GM19455 (cell line): ENCODE measurements at regions not wholly inside any gene's neighbourhood (a gene's known extent, or its start where the extent isn't known, plus 50 kb on each side); places are given as distances from the start of the nearest gene placed in this dataset.
"Not testable (repeated sequence)": the region's sequence is repeated elsewhere in the genome, so short reads cannot be mapped to it uniquely, and the experiment has no call there.

Source experiments
- ATAC-seq: cut with Tn5 transposase; IDR thresholded peaks from one replicate; pipeline ENCODE4 v1.9.1; 2021; ENCODE audit not compliant: unreplicated experiment

GRCh38 chr13:79935121-79935520, 405.8 kb downstream of the SPRY2 start:
- no peak for ATAC-seq

DNA sequence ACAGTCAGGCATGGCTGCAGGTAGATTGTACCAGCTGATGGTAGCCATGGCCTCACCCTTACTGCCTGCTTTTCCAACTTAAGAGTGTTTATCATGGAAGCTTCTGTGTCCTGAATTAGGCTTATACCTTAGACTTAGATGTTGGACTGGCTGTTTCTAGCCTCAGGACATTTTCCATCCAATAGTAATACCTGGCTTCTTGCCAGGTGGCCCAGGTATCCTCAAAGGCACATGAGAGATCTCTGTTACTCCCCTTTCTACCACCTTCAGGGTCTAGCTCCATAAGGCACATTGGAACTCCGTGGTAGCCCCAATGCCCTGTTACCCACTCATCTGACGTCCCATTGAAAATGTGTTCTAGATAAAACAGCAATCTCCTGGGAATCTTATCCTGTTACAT, 407.5 kb downstream of the SPRY2 start:
- ATAC-seq = no peak

GRCh38 chr13:79932556-79932955, 408.4 kb downstream of the SPRY2 start:
- ATAC-seq = no peak

DNA sequence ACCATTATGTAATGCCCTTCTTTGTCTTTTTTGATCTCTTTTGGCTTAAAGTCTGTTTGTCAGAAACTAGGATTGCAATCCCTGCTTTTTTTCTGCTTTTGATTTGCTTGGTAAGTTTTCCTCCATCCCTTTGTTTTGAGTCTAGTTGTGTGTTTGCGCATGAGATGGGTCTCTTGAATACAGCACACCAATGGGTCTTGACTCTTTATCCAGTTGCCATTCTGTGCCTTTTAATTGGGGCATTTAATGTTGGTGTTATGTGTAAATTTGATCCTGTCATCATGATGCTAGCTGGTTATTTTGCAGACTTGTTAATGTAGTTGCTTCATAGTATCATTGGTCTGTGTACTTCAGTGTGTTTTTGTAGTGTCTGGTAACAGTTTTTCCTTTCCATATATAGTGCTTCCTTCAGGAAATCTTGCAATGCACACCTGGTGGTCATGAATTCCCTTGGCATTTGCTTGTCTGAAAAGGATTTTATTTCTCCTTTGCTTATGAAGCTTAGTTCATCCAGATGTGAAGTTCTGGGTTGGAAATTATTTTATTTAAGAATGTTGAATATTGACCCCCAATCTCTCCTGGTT, 416.9 kb downstream of the SPRY2 start:
- ATAC-seq = not testable (repeated sequence)

- ATAC-seq = no peak
Observed at GRCh38 chr13:79919091-79919490, 421.8 kb downstream of the SPRY2 start.

GRCh38 chr13:79918620-79919019, 422.3 kb downstream of the SPRY2 start:
- no peak for ATAC-seq

DNA sequence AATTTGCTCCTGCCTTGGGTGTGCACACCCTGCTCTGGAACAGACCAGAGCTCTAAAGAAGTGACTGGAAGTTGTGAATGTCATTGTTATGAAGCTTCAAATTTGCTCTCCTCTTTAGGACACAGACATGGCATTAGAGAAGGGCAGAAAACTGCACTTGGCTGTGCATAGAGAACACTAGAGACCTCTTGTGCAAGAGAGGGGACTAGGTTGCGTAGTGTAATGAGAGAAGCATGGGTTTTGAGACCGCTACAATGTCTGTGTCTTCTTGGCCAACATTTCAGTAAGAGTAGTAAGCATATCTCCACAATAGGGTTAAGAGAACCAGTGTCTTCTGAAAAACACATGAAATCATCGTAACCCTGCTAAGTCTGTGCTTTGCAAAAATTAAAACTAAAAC, 423.3 kb downstream of the SPRY2 start:
- no peak for ATAC-seq

DNA sequence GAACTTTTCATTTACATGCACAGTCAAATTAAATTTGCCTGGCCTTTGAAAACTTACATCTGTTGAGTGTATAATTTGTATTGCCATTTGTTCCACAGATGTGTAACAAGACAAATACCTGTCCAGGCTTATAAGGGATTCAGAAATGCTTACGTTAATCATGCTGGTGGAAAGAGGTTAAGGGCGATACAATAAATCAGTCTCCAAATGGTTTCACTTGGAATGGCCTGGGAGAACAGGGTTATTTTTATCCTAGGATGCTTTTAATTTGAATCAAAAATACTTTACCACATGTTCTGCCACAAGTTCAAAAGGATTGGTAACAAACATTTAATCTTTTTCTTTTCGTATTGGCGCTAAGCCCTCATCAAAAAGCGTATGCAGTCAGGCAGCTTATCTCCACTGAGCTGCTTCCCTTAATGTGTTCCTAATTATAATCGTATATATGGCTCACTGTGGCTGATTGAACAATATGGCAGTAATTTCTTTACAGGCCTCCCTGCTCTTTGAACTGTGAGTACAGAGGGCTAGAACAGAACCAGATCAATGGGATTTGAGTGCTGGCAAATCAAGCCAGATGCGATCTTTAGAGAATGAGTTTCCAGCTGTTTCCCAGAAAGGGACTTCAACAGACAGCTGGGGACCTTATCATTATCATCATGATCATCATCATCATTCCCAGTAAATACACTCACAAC, 425.7 kb downstream of the SPRY2 start:
- ATAC-seq = no peak

- ATAC-seq = no peak
Observed at GRCh38 chr13:79913141-79913827, 427.6 kb downstream of the SPRY2 start.

GRCh38 chr13:79912403-79912802, 428.5 kb downstream of the SPRY2 start:
- no peak for ATAC-seq

- ATAC-seq = no peak
Observed at GRCh38 chr13:79910875-79911540, 429.9 kb downstream of the SPRY2 start.

GRCh38 chr13:79909644-79910043, 428.7 kb downstream of the NDFIP2 start:
- ATAC-seq = no peak

- no peak for ATAC-seq
Observed at GRCh38 chr13:79908381-79908780, 427.4 kb downstream of the NDFIP2 start.

- no peak for ATAC-seq
Observed at GRCh38 chr13:79907527-79907926, 426.6 kb downstream of the NDFIP2 start.

GRCh38 chr13:79906345-79906744, 425.4 kb downstream of the NDFIP2 start:
- no peak for ATAC-seq

- no peak for ATAC-seq
Observed at GRCh38 chr13:79905018-79905417, 424.1 kb downstream of the NDFIP2 start.

DNA sequence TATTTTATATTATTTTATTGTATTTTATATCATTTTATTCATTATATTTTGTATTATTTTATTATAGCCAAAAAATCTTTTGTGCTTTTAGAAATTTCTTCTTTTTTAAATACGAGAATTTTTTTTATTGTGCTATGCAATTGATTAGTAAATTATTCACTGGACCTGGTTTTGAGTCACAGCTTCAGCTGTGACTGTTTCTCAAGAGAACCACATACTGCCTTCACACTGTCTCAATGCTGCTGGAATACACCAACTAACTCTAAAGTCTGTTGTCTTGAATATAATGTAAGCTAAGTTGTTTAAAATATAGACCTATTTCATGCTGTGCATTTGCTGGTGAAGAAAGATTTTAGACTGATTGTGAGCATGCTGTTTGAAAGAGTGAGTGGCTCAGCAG, 423.6 kb downstream of the NDFIP2 start:
- no peak for ATAC-seq

- ATAC-seq = no peak
Observed at GRCh38 chr13:79901336-79901735, 420.4 kb downstream of the NDFIP2 start.

GRCh38 chr13:79900356-79900755, 419.4 kb downstream of the NDFIP2 start:
- ATAC-seq = no peak

DNA sequence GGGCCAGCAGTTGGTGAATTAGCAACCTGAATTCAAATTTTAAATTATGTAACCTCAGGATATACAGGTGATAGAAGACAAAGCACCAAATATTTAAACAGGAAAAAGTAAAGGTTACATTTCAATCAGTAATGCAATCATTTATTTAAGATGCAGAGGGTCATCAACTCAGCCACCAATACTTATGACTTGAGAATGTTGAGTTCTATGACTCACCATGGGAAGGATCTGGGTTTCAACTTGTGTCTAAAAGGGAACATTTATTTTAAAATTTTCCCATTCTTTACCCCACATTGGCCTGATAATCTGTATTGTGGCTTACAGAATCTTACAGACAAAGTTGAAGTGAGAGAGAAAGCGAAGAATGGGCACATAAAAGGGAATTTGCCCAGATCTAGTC, 418.0 kb downstream of the NDFIP2 start:
- no peak for ATAC-seq

DNA sequence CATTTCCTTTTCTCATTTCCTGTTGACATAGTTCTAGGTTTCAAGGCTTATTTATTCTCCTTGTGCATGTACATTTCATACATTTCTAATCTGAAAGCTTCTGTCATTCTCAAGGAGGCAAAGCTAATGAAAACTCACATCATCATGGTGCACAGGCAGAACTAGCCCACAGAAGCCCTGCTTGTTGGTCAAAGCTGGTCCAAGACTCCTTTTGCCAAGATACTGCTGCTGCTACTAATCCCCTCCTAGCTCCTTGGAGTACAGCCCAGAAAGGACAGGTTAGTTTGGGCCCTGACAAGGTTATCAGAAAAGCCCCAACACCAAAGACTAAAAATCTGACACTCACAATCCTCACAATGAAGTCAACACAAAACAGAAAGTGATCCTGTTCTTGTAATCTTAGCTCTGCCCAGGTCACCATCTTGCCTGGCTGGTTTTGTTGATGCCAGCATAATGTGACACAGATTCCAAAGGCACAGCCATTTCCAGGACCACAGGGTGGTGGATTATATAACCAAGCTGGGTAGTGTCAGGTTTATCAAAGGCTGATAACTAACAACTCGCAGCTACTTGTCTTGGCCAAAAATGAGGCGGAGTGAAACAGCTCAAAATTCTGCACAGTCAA, 417.4 kb downstream of the NDFIP2 start:
- ATAC-seq = no peak
